GM12891 (cell line): ENCODE measurements at regions not wholly inside any gene's neighbourhood (a gene's known extent, or its start where the extent isn't known, plus 50 kb on each side); places are given as distances from the start of the nearest gene placed in this dataset.

ENCODE experiments used
- PAX5 ChIP-seq: IDR thresholded peaks from 2 replicates; pipeline ENCODE4 v1.6.1; 2011; ENCODE audit warnings: low read length, moderate library complexity, mild to moderate bottlenecking; ENCODE audit not compliant: insufficient read depth, severe bottlenecking
- POLR2A ChIP-seq: IDR thresholded peaks from 2 replicates; pipeline ENCODE4 v1.6.1; 2011; ENCODE audit warnings: low read depth, low read length, control low read depth
- POLR2AphosphoS5 ChIP-seq: IDR thresholded peaks from 2 replicates; pipeline ENCODE4 v1.6.1; 2011; ENCODE audit warnings: low read depth, low read length, control low read depth
- POU2F2 ChIP-seq: IDR thresholded peaks from 2 replicates; pipeline ENCODE4 v1.6.1; 2011; ENCODE audit warnings: low read depth, mild to moderate bottlenecking, control low read depth, low read length, moderate library complexity
- SPI1 ChIP-seq: IDR thresholded peaks from 2 replicates; pipeline ENCODE4 v1.6.1; 2011; ENCODE audit warnings: low read depth, low read length, control low read depth
- TAF1 ChIP-seq: IDR thresholded peaks from 2 replicates; pipeline ENCODE4 v1.6.1; 2011; ENCODE audit warnings: low read depth, low read length, control low read depth

- TF ChIP-seq POLR2A: no peak
- TF ChIP-seq POLR2AphosphoS5: no peak
- TF ChIP-seq TAF1: no peak
- TF ChIP-seq PAX5: no peak
- TF ChIP-seq POU2F2: no peak
- no peak for TF ChIP-seq SPI1
Observed at GRCh38 chr11:80315200-80315599, 874.4 kb upstream of the TENM4 start.
